PC-3 (cell line): ENCODE measurements at regions not wholly inside any gene's neighbourhood (a gene's known extent, or its start where the extent isn't known, plus 50 kb on each side); places are given as distances from the start of the nearest gene placed in this dataset.

Source experiments
- EZH2 ChIP-seq: fragments of 300-600 bp; sonication (generic); IDR thresholded peaks from one replicate; pipeline ENCODE4 v1.6.1; 2017; ENCODE audit warnings: antibody characterized with exemption, mild to moderate bottlenecking, low read length; ENCODE audit not compliant: unreplicated experiment
- TF ChIP-seq, protein P1 (sequence below): fragments of 300-600 bp; sonication (generic); conservative IDR thresholded peaks from 2 replicates; pipeline ENCODE4 v1.5.1; 2017; ENCODE audit warnings: antibody characterized with exemption, low read depth, mild to moderate bottlenecking, low read length

DNA sequence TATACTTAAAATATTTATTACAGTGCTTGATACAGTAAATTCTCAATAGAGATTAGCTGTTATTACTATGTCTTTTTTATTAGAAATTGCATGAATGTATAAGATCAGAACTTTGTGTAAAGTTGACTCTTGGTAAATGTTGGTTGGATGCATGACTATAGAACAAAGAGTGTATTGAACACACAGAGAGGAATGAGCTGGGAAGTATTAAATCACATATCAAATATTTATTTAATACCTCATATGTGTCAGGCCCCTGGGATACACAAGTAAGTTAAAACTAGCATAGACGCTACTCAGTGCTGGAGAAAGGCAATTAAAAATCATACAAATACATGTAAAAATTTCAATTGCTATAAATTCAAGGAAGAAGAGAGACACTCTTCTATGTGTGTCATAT, 550.7 kb upstream of the TLE4 start:
- TF ChIP-seq, protein P1, sequence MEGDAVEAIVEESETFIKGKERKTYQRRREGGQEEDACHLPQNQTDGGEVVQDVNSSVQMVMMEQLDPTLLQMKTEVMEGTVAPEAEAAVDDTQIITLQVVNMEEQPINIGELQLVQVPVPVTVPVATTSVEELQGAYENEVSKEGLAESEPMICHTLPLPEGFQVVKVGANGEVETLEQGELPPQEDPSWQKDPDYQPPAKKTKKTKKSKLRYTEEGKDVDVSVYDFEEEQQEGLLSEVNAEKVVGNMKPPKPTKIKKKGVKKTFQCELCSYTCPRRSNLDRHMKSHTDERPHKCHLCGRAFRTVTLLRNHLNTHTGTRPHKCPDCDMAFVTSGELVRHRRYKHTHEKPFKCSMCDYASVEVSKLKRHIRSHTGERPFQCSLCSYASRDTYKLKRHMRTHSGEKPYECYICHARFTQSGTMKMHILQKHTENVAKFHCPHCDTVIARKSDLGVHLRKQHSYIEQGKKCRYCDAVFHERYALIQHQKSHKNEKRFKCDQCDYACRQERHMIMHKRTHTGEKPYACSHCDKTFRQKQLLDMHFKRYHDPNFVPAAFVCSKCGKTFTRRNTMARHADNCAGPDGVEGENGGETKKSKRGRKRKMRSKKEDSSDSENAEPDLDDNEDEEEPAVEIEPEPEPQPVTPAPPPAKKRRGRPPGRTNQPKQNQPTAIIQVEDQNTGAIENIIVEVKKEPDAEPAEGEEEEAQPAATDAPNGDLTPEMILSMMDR, result no peak
- no peak for TF ChIP-seq EZH2
